PC-9 (cell line): ENCODE measurements at regions not wholly inside any gene's neighbourhood (a gene's known extent, or its start where the extent isn't known, plus 50 kb on each side); places are given as distances from the start of the nearest gene placed in this dataset.

Experiments
- BruUV-seq: library from RNA; stranded (reverse); fragments of 400-500 nt; replicated peaks from 2 replicates; lab custom pipeline; 2021; lab: Mats Ljungman, UMichigan
- CTCF ChIA-PET: fragments of 300-600 bp; sonication (Branson Sonifier 250); formaldehyde crosslinking; loops from one replicate; lab custom pipeline; 2022; ENCODE audit warnings: antibody characterized with exemption; lab: Charles Lee
- POLR2A ChIA-PET: fragments of 300-600 bp; sonication (Branson Sonifier 250); formaldehyde crosslinking; loops from one replicate; lab custom pipeline; 2022; ENCODE audit warnings: antibody characterized with exemption; ENCODE audit not compliant: unreplicated experiment; lab: Charles Lee
- DNase-seq, 2 experiments: peaks; one replicate each; pipeline versions ENCODE4 v3.0.0 to v3.0.0-alpha.2; 2015 to 2022; ENCODE audit warnings: mixed read lengths in 1 of 2
- H2AFZ ChIP-seq: fragments of 200-600 bp; sonication (generic); 2 replicates; pipeline ENCODE4 v1.8.1; 2017; ENCODE audit warnings: antibody characterized with exemption
- H3F3A ChIP-seq: fragments of 200-600 bp; sonication (generic); 2 replicates; pipeline ENCODE4 v1.8.1; 2017; ENCODE audit warnings: antibody characterized with exemption, mild to moderate bottlenecking, low read depth; ENCODE audit not compliant: insufficient read depth
- H3K27ac ChIP-seq: fragments of 200-600 bp; sonication (generic); 2 replicates; pipeline ENCODE4 v1.6.1; 2016; ENCODE audit warnings: mixed run types
- H3K27me3 ChIP-seq: fragments of 200-600 bp; sonication (generic); 2 replicates; pipeline ENCODE4 v1.6.1; 2016; ENCODE audit warnings: low read depth, mixed run types; ENCODE audit not compliant: insufficient read depth
- H3K36me3 ChIP-seq: fragments of 200-600 bp; sonication (generic); 2 replicates; pipeline ENCODE4 v1.6.1; 2016; ENCODE audit warnings: low read depth, mixed run types
- H3K4me1 ChIP-seq: fragments of 200-600 bp; sonication (generic); replicated peaks from 2 replicates; pipeline ENCODE4 v1.6.1; 2016; ENCODE audit warnings: mixed run types; ENCODE audit not compliant: insufficient read depth
- H3K4me2 ChIP-seq: fragments of 200-600 bp; sonication (generic); 2 replicates; pipeline ENCODE4 v1.6.1; 2017; ENCODE audit warnings: mixed run types
- H3K4me3 ChIP-seq: fragments of 200-600 bp; sonication (generic); 2 replicates; pipeline ENCODE4 v1.6.1; 2016; ENCODE audit warnings: mixed run types
- H3K79me2 ChIP-seq: fragments of 200-600 bp; sonication (generic); 2 replicates; pipeline ENCODE4 v1.6.1; 2017; ENCODE audit warnings: low read depth, mixed run types
- H3K9me2 ChIP-seq: fragments of 200-600 bp; sonication (generic); 2 replicates; pipeline ENCODE4 v1.8.1; 2017; ENCODE audit warnings: mild to moderate bottlenecking; ENCODE audit not compliant: insufficient read depth
- H3K9me3 ChIP-seq: fragments of 200-600 bp; sonication (generic); 2 replicates; pipeline ENCODE4 v1.8.1; 2016; ENCODE audit warnings: low read depth; ENCODE audit not compliant: insufficient read depth
- H4K20me1 ChIP-seq: fragments of 200-600 bp; sonication (generic); 2 replicates; pipeline ENCODE4 v1.8.1; 2017; ENCODE audit not compliant: insufficient read depth
- EZH2 ChIP-seq: fragments of 200-600 bp; sonication (generic); IDR thresholded peaks from 2 replicates; pipeline ENCODE4 v1.8.0; 2017; ENCODE audit warnings: antibody characterized with exemption, low read depth
- intact Hi-C: fragments of 100-400 bp; cut with micrococcal nuclease; formaldehyde crosslinking; loops from one replicate; pipeline ENCODE4 v1.10.0; 2022; ENCODE audit not compliant: unreplicated experiment
- TF ChIP-seq, protein P1 (sequence below): fragments of 200-600 bp; sonication (generic); conservative IDR thresholded peaks from 2 replicates; pipeline ENCODE4 v1.6.1; 2017; ENCODE audit warnings: mixed run types, antibody characterized with exemption, mild to moderate bottlenecking, moderate library complexity

DNA sequence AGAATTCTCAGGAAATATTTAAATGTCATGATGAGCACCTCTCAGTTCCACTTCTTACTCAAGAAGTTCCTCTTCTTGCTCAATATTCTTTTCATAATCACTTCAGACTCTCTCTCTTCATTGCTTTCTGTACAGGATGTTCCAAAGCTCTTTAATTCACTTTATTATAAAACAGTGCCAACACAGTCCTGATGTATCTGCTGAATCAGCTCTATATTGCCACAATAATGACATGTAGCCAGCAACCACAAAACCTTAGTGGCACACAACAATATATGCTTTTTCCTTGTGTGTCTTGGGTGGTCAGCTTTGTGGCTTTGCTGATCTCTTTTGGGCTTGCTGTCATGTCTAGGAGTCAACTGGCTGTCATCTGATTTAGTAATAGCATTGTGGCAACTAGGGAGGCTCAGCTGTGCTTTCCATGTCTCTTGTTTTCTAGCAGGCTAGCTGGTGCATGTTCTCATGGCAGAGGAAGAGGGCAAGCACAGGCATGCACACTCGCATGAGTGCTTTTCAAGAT is 52.8 kb upstream of the SLC2A13 start:
- H3K9me3 ChIP-seq: peaks cover 7% of the 10 kb centered on the region; the same call in 1 of the 2 replicates
- H3K4me2 ChIP-seq: no peak overlapping the region
- no peaks in the 10 kb centered on the region for H3F3A ChIP-seq
- intact Hi-C loops: no loop called here
- H2AFZ ChIP-seq: no peak overlapping the region; the same call in 1 of the 2 replicates
- CTCF ChIA-PET: interaction anchor here (0.7 kb wide), 1 partner anchor 291 kb away, joined by 7 read pairs; no protein-coding TSS in a partner anchor
- no peak overlapping the region for H3K4me3 ChIP-seq
- POLR2A ChIA-PET: no interaction called here
- no TSS peak for BruUV-seq
- TF ChIP-seq, protein P1, sequence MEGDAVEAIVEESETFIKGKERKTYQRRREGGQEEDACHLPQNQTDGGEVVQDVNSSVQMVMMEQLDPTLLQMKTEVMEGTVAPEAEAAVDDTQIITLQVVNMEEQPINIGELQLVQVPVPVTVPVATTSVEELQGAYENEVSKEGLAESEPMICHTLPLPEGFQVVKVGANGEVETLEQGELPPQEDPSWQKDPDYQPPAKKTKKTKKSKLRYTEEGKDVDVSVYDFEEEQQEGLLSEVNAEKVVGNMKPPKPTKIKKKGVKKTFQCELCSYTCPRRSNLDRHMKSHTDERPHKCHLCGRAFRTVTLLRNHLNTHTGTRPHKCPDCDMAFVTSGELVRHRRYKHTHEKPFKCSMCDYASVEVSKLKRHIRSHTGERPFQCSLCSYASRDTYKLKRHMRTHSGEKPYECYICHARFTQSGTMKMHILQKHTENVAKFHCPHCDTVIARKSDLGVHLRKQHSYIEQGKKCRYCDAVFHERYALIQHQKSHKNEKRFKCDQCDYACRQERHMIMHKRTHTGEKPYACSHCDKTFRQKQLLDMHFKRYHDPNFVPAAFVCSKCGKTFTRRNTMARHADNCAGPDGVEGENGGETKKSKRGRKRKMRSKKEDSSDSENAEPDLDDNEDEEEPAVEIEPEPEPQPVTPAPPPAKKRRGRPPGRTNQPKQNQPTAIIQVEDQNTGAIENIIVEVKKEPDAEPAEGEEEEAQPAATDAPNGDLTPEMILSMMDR: no peak
- TF ChIP-seq EZH2: no peak
- no peaks in the 10 kb centered on the region for H3K27me3 ChIP-seq
- H3K9me2 ChIP-seq: no peaks in the 10 kb centered on the region
- no peaks in the 10 kb centered on the region for H4K20me1 ChIP-seq
- H3K36me3 ChIP-seq: no peaks in the 10 kb centered on the region
- H3K79me2 ChIP-seq: no peaks in the 10 kb centered on the region
- H3K27ac ChIP-seq: no peak overlapping the region
- H3K4me1 ChIP-seq: no peaks in the 10 kb centered on the region
- DNase-seq: no peak

- Histone ChIP-seq H3K36me3 (no peaks in the 10 kb centered on the region), H3K4me3 (no peak overlapping the region), H3K9me3 (peaks cover 7% of the 10 kb centered on the region; the same call in 1 of the 2 replicates), H3K27me3 (no peaks in the 10 kb centered on the region), H3K79me2 (no peaks in the 10 kb centered on the region), H4K20me1 (no peaks in the 10 kb centered on the region), H2AFZ (no peak overlapping the region), H3F3A (no peaks in the 10 kb centered on the region), H3K27ac (no peak overlapping the region), H3K4me1 (no peaks in the 10 kb centered on the region), H3K9me2 (no peaks in the 10 kb centered on the region), H3K4me2 (no peak overlapping the region)
- POLR2A ChIA-PET: no interaction called here
- TF ChIP-seq, protein P1: no peak
- TF ChIP-seq EZH2: no peak
- DNase-seq: no peak
- CTCF ChIA-PET: no interaction called here
- intact Hi-C loops: no loop called here
- BruUV-seq: no TSS peak
These were observed 51.5 kb upstream of the SLC2A13 start for GRCh38 chr12:40157336-40157735.

DNA sequence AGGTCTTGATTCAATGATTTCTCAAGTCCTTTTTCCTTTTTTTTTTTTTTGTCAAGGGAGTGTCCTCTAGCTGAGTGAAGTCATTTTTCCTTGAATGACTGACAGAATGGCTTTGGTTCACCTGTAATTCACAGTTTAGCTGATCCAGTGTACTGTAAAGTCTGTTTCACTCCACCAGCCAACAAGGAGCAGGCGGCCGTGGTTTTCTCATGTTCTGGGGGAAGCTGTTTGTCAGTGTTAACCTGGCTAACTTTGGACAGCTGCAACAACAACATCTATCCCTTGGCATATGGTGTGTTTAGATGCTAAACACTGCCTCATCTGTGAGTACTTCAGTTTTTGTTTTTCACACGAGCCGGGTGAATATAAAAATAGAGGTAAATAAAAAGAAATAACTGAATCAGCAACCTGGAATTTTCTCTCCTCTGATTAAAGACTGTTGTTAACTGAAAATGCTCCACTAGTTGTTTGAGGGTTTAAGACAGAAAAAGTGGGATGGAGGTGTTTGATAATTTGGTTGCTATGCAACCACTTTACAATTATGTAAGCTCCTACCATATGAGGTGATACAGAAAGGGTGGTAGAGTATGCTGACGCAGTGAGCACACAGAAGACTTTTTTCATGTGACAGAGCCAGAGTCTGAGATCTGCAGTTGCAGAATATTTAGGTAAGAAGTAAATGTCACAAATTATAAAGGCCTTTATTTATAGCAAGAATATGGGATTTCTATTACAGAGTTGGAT is 50.3 kb upstream of the SLC2A13 start:
- DNase-seq: no peak
- H3K4me3 ChIP-seq: no peak overlapping the region
- no peaks in the 10 kb centered on the region for H3K27me3 ChIP-seq
- ChIA-PET CTCF (interaction anchor here (0.6 kb wide), 1 partner anchor 127 kb away, joined by 5 read pairs; no protein-coding TSS in a partner anchor), POLR2A (no interaction called here)
- no peak overlapping the region for H3K27ac ChIP-seq
- H3F3A ChIP-seq: no peaks in the 10 kb centered on the region
- no peaks in the 10 kb centered on the region for H4K20me1 ChIP-seq
- H3K4me1 ChIP-seq: no peaks in the 10 kb centered on the region
- H3K9me2 ChIP-seq: no peaks in the 10 kb centered on the region
- no peak overlapping the region for H2AFZ ChIP-seq
- BruUV-seq: no TSS peak
- no peaks in the 10 kb centered on the region for H3K79me2 ChIP-seq
- TF ChIP-seq, protein P1: no peak
- no peak for TF ChIP-seq EZH2
- no peak overlapping the region for H3K4me2 ChIP-seq
- intact Hi-C loops: no loop called here
- no peaks in the 10 kb centered on the region for H3K36me3 ChIP-seq
- no peaks in the 10 kb centered on the region for H3K9me3 ChIP-seq
